GM18868 (cell line): ENCODE measurements at regions not wholly inside any gene's neighbourhood (a gene's known extent, or its start where the extent isn't known, plus 50 kb on each side); places are given as distances from the start of the nearest gene placed in this dataset.
A peak's percentile ranks its signal among the peaks of the same experiment; 100 is the strongest.
"Not testable (repeated sequence)": the region's sequence is repeated elsewhere in the genome, so short reads cannot be mapped to it uniquely, and the experiment has no call there.

Source experiments
- ATAC-seq: cut with Tn5 transposase; IDR thresholded peaks from one replicate; pipeline ENCODE4 v1.9.1; 2021; ENCODE audit warnings: mild to moderate bottlenecking, moderate library complexity; ENCODE audit not compliant: unreplicated experiment

- no peak for ATAC-seq
Measured at GRCh38 chr7:96826089-96826488, 116.4 kb upstream of the SEM1 start.

GRCh38 chr7:96827701-96828100 lies 118.1 kb upstream of the SEM1 start:
- ATAC-seq, result no peak

GRCh38 chr7:96829121-96829520 lies 119.5 kb upstream of the SEM1 start:
- not testable (repeated sequence) for ATAC-seq

- no peak for ATAC-seq
Measured at GRCh38 chr7:96831446-96831845, 121.8 kb upstream of the SEM1 start.

- no peak for ATAC-seq
Measured at GRCh38 chr7:96832092-96832662, 122.5 kb upstream of the SEM1 start.

- no peak for ATAC-seq
Measured at GRCh38 chr7:96833676-96834453, 124.2 kb upstream of the SEM1 start.

GRCh38 chr7:96836456-96836855 lies 126.8 kb upstream of the SEM1 start:
- ATAC-seq, result no peak

DNA sequence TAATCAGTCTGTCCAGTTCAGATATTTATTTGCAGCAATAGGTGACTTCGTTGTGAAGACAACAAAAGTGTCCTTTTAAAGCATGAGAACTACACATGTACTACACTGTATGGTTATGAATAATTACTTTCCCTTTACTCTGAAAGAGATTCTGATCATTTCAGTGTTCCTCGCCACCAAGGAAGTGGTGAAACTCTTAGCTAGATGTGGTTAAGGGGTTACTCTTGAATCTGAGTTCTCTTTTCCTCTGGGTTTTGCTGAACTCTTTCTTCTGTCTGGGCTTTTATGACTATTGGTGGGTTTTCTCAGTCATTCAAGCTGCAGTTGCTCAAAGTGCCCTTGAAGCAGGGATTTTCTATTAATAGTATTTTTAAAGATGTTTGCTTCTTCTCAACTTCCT lies 127.9 kb upstream of the SEM1 start:
- ATAC-seq, result peak; percentile 95

DNA sequence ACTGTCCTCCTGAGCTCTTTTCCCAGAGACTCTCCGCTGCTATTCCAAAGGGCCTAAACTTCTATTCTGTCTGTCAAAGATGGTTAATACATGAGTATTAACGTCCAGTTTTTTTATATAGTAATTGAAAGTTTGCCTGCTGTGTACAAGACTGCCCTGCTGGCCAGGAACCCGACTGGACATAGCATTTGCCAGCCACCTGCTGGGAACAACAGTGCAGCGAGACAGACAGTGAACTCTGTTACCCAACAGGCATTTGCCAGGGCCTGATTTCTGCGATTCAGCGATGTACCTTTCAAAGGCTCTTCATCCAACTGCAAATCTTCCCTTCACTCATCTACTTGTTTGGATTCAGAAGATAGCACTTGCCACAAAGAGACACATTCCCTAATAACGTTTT lies 128.8 kb upstream of the SEM1 start:
- no peak for ATAC-seq

DNA sequence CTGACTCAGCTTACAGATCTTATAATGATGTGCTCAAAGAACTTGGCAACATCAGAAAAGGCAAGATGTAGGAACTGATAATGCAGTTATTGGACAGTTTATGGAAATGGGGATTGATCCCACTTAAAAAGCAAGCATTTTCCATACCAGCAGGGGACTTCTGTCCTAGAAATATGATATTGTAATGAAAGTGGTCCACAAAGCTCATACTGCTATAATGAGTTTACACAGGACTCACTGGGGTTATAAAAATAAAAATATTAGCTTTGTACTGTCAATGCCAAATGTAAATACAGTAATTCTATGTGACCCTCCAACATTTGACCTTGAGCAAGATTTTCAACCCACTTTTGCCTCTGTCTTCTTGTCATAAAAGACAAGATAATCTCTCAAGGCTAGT lies 145.5 kb upstream of the SEM1 start:
- no peak for ATAC-seq

GRCh38 chr7:96855691-96856090 lies 146.0 kb upstream of the SEM1 start:
- no peak for ATAC-seq

DNA sequence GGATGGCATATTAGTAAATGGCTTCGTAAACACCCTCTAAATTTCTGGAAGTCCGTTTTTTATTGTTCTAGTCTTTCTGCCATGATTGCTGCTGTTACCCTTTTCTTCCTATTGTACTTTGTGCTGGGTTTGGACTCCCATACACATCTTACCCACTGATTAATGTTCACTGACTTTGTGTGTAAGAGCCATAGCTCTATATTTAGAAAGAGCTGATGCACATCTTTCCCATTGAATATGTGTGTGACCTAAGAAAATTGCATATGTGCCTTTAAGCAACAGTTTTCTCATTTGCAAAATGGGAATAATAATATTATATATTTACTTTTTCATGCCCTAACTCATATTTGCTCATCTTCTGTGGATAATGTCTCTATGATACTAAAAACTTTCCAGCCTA lies 135.8 kb upstream of the DLX6 start:
- no peak for ATAC-seq

- no peak for ATAC-seq
Measured at GRCh38 chr7:96870185-96870584, 135.2 kb upstream of the DLX6 start.

GRCh38 chr7:96870934-96871333 lies 134.4 kb upstream of the DLX6 start:
- ATAC-seq, result no peak

DNA sequence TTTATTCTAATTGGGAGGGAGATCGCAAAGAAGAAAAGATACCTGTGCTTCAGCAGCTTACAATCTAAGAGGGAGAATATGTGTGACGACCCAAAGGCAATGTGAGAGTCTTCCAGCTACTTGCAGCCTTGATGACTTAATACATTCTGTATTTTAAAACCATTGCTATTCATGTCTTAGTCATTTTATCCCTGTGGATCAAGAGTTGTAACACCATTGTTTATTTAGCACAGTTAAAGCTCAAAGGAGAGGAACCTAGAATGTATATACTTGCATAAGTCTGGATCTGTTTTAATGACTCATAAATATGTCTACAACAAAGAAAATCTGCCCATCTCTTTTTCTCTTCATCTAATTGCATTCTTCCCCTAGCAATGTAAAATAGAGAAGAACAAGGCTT lies 117.9 kb upstream of the DLX6 start:
- ATAC-seq, result no peak

- no peak for ATAC-seq
Measured at GRCh38 chr7:96899108-96899507, 106.2 kb upstream of the DLX6 start.

GRCh38 chr7:96901822-96902445 lies 103.4 kb upstream of the DLX6 start:
- no peak for ATAC-seq

DNA sequence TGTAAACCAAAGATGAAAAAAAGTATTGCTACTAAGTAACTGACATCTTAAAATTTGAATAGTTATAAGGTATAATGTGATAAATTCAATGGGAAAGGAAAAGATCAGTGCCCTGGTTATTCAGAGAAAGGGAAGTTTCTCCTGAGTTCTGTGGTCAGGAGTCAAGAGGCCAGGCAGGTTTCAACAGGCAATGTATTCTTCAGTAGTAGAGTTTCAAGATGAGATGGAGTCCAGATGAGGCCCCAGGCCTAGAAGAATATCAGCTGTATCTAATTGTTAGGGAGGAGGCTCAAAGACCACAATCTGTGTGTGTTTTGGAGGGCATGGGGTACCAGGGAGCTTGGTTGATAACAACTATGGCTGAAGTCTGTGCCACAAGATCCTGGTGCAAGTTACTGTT lies 101.4 kb upstream of the DLX6 start:
- no peak for ATAC-seq

GRCh38 chr7:96910486-96910885 lies 94.9 kb upstream of the DLX6 start:
- no peak for ATAC-seq

DNA sequence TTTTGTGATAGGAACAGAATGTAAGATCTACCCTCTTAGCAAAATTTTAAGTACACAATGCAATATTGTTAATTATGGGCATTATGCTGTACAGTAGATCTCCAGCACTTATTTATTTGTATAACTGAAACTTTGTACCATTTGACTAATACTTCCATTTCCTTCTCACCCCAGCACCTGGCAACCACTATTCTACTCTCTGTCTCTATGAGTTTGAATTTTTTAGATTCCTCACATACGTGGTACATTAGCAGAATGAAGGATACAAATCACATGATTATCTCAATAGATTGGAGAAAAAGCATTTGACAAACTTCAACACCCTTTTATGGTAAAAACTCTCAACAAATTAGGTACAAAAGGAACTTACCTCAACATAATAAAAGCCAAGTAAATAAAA lies 90.3 kb upstream of the DLX6 start:
- no peak for ATAC-seq

GRCh38 chr7:96920064-96920463 lies 85.3 kb upstream of the DLX6 start:
- ATAC-seq, result no peak

DNA sequence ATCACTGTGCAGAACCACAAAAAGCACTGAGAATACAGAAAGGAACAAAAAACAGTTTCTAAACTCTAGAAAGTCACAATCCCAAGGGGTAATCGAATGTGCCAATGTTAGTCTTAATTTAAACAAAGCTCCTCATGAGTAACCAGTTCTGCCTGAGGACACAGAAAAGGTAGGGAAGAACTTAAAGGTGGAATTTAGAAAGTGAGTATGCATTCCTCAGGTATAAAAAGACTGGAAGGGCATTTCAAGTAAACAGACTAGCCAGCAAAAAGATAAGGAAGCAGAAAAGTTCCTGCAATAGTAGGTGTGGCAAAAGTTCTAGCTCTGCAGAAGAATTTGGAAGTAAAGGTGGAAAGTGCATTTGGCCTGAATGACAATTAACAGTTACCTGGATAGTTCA lies 84.6 kb upstream of the DLX6 start:
- ATAC-seq, result no peak
